ENCODE measurements at regions not wholly inside any gene's neighbourhood (a gene's known extent, or its start where the extent isn't known, plus 50 kb on each side); places are given as distances from the start of the nearest gene placed in this dataset.

DNA sequence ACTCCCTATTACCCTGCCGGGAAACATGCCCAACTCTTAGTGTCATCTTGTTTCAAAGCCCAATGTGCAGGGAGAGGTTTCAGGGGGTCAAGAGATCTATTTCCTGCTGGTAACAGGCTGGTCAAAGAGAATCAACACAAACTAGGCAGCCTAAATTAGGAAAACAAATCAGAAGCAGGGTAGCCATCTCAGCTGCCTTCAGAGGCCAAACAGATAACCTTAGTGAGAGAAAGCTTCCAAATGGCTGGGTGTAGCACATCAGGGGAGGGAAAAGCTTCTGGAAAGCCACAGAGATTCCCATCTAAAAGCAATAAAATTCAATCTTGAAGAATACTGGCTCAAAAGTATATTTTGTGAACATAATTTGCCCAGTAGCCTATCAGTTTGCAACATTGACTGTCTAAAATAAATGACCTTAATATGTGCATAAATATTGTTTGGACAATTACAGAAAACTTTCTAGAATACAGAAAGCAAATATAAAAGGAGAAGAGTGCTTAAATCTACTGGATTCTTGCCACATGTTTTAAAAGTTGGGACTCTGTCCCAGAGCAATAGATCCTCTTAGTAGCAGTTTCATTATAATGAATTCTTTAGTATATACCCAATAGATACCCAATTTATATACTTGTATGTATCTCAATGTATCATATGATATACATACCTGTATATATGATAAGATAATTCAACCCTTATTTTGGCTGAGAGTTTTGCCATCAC is 371.9 kb upstream of the RARB start:
- TF ChIP-seq, protein P1, sequence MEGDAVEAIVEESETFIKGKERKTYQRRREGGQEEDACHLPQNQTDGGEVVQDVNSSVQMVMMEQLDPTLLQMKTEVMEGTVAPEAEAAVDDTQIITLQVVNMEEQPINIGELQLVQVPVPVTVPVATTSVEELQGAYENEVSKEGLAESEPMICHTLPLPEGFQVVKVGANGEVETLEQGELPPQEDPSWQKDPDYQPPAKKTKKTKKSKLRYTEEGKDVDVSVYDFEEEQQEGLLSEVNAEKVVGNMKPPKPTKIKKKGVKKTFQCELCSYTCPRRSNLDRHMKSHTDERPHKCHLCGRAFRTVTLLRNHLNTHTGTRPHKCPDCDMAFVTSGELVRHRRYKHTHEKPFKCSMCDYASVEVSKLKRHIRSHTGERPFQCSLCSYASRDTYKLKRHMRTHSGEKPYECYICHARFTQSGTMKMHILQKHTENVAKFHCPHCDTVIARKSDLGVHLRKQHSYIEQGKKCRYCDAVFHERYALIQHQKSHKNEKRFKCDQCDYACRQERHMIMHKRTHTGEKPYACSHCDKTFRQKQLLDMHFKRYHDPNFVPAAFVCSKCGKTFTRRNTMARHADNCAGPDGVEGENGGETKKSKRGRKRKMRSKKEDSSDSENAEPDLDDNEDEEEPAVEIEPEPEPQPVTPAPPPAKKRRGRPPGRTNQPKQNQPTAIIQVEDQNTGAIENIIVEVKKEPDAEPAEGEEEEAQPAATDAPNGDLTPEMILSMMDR (IDR thresholded peaks at IDR 0.05), result no peak
- no peak for TF ChIP-seq ZFX (IDR thresholded peaks at IDR 0.05; ENCODE audit: borderline replicate concordance)
